Suprapubic skin (tissue), 4 donors: ENCODE measurements at regions not wholly inside any gene's neighbourhood (a gene's known extent, or its start where the extent isn't known, plus 50 kb on each side); places are given as distances from the start of the nearest gene placed in this dataset.

Experiments used
- DNase-seq, 2 donors: peaks; one replicate each; pipeline ENCODE4 v3.0.0-alpha.2; 2019; ENCODE audit warnings: low spot score in 2 of 2
- H3K27ac ChIP-seq: fragments of 200-600 bp; sonication (generic); one replicate; pipeline ENCODE4 v1.5.1; 2019
- H3K27me3 ChIP-seq: fragments of 200-600 bp; sonication (generic); one replicate; pipeline ENCODE4 v1.5.1; 2019
- H3K36me3 ChIP-seq: fragments of 200-600 bp; sonication (generic); one replicate; pipeline ENCODE4 v1.5.1; 2019
- H3K4me1 ChIP-seq: fragments of 200-600 bp; sonication (generic); one replicate; pipeline ENCODE4 v1.5.1; 2019
- H3K4me3 ChIP-seq: fragments of 200-600 bp; sonication (generic); one replicate; pipeline ENCODE4 v1.5.1; 2019; ENCODE audit warnings: mild to moderate bottlenecking
- H3K9me3 ChIP-seq: fragments of 200-600 bp; sonication (generic); one replicate; pipeline ENCODE4 v1.5.1; 2019
- CTCF ChIP-seq, 2 donors: fragments of 200-600 bp in 1 of 2; fragments of 450-650 bp in 1 of 2; sonication (generic) in 1 of 2; IDR thresholded peaks; one replicate each; pipeline ENCODE4 v1.5.1; 2016 to 2019; ENCODE audit warnings: antibody characterized with exemption in 2 of 2, mild to moderate bottlenecking in 1 of 2, moderate library complexity in 1 of 2
- EP300 ChIP-seq: sonication (generic); formaldehyde crosslinking; IDR thresholded peaks from one replicate; pipeline ENCODE4 v1.6.1; 2017; ENCODE audit warnings: antibody characterized with exemption
- POLR2A ChIP-seq, 2 donors: fragments of 450-650 bp; IDR thresholded peaks; one replicate each; pipeline ENCODE4 v1.6.1; 2017; ENCODE audit warnings: antibody characterized with exemption in 2 of 2, mild to moderate bottlenecking in 2 of 2, moderate library complexity in 2 of 2
- POLR2AphosphoS5 ChIP-seq, 3 donors: sonication (generic); formaldehyde crosslinking; IDR thresholded peaks; one replicate each; pipeline ENCODE4 v1.6.1; 2017; ENCODE audit warnings: antibody characterized with exemption in 3 of 3
- WGBS: methylation state at CpG from one replicate; pipeline ENCODE4 v1.1.5; 2018; 5-methylcytosine and 5-hydroxymethylcytosine counted together

- no peaks in the 10 kb centered on the region for H3K36me3 ChIP-seq
- H3K27me3 ChIP-seq, result no peaks in the 10 kb centered on the region
- TF ChIP-seq EP300, result no peak
- TF ChIP-seq POLR2AphosphoS5 (IDR thresholded peaks at IDR 0.05), result no peak
- no peak overlapping the region for H3K4me3 ChIP-seq
- H3K27ac ChIP-seq, result no peak overlapping the region
- no peaks in the 10 kb centered on the region for H3K4me1 ChIP-seq
- DNase-seq, result no peak
- no peaks in the 10 kb centered on the region for H3K9me3 ChIP-seq
These were observed 479.4 kb upstream of the VRK2 start for GRCh38 chr2:57567245-57567644.

DNA sequence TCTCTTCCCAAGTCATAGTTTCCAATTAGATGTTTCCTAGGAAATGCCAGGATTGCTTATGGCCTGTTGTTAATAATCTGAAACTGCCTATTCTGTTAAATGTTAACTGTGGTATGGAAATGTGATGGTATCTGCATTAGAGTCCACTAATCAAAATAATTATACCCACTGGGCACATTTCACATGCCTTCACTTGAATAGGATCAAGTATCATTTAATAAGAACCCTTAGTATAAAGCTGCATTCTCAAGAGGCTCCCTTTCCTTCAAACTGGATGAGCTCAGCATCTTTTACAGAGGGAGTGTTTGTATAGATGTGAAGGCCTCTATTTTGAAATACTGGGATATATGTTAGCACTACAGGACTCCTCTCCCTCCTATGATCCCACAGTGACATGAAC, 477.2 kb upstream of the VRK2 start:
- TF ChIP-seq CTCF (IDR thresholded peaks at IDR 0.05) (no peak), POLR2AphosphoS5 (IDR thresholded peaks at IDR 0.05) (no peak), EP300 (no peak), POLR2A (IDR thresholded peaks at IDR 0.05) (no peak)
- H3K27me3 ChIP-seq, result no peaks in the 10 kb centered on the region
- no peak for DNase-seq
- no peaks in the 10 kb centered on the region for H3K4me1 ChIP-seq
- no peaks in the 10 kb centered on the region for H3K36me3 ChIP-seq
- no peak overlapping the region for H3K27ac ChIP-seq
- no peaks in the 10 kb centered on the region for H3K9me3 ChIP-seq
- H3K4me3 ChIP-seq, result no peak overlapping the region

DNA sequence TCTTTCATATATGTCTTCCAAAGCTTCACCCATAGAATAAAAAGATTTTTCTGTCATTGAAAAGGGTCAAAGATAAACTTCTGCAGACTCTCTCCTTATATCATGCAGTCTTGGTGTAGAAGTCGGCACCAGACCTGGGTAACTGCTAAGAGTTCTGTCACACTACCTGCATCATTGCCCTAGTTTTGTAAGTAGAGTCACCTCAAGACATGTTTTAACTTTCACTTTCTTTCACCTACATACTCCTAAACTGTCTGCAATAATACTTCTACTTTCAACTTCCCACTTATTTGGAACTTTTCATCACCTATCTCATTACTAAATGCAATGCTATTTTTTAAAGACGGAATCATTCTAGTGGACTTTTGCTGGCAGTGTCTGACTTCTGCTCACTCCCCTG, 475.6 kb upstream of the VRK2 start:
- no peak for TF ChIP-seq CTCF (IDR thresholded peaks at IDR 0.05)
- TF ChIP-seq EP300, result no peak
- TF ChIP-seq POLR2A (IDR thresholded peaks at IDR 0.05), result no peak
- TF ChIP-seq POLR2AphosphoS5 (IDR thresholded peaks at IDR 0.05), result no peak
- 81% methylated on average over 2 of the region's 2 CpGs for WGBS

DNA sequence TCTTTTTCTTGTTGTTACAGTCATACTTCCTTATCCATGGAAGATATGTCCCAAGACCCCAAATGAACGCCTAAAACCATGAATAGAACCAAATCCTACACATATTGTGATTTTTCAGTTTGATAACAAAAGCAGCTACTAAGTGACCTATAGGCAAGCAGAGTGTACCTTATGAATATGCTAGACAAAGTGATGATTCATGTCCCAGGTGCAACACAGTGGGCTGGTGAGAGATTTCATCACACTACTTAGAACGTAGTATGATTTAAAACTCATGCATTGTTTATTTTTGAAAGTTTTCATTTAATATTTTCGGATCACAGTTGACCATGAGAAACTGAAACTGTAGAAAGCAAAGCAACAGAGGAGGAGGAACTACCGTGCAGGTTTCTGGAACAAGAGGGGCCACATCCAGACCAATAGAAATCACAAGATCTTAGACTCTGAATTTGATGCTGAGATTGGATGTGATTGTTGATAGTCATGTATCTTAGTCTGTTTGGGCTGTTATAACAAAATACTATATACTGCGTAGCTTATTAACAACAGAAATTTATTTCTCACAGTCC, 470.8 kb upstream of the VRK2 start:
- TF ChIP-seq POLR2A (IDR thresholded peaks at IDR 0.05) (no peak), EP300 (no peak), POLR2AphosphoS5 (IDR thresholded peaks at IDR 0.05) (no peak), CTCF (IDR thresholded peaks at IDR 0.05) (no peak)
- Histone ChIP-seq H3K27ac (no peak overlapping the region), H3K4me1 (no peaks in the 10 kb centered on the region), H3K4me3 (no peak overlapping the region), H3K9me3 (no peaks in the 10 kb centered on the region), H3K27me3 (no peaks in the 10 kb centered on the region), H3K36me3 (no peaks in the 10 kb centered on the region)
- WGBS, result 81% methylated on average over 5 of the region's 5 CpGs
- DNase-seq, result no peak

More for the DNA sequence above, 475.6 kb upstream of the VRK2 start:
- H3K4me3 ChIP-seq, result no peak overlapping the region
- H3K27ac ChIP-seq, result no peak overlapping the region
- no peaks in the 10 kb centered on the region for H3K9me3 ChIP-seq
- no peak for DNase-seq
- H3K4me1 ChIP-seq, result no peaks in the 10 kb centered on the region
- H3K27me3 ChIP-seq, result no peaks in the 10 kb centered on the region
- H3K36me3 ChIP-seq, result no peaks in the 10 kb centered on the region

DNA sequence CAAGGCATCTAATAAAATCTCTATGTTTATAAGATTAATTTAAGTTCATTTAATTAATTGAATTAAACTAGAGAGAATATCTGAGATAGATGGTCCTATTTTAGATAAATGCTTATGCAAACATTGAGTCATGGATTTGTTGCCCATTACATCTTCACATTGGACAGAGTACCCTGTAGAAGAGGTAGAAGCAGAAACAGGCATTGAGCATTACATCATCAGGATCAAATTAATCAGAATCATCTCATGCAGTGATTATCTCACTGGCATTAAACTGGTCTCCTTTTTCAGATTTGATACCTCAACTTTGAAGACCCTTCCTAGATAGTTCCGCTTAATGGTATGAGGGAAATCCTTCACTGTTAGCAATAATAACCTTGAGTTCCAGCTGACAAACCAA, 469.6 kb upstream of the VRK2 start:
- no peaks in the 10 kb centered on the region for H3K36me3 ChIP-seq
- H3K4me3 ChIP-seq, result no peak overlapping the region
- no peak for DNase-seq
- no peaks in the 10 kb centered on the region for H3K9me3 ChIP-seq
- TF ChIP-seq EP300 (no peak), POLR2AphosphoS5 (IDR thresholded peaks at IDR 0.05) (no peak), POLR2A (IDR thresholded peaks at IDR 0.05) (no peak), CTCF (IDR thresholded peaks at IDR 0.05) (no peak)
- no peaks in the 10 kb centered on the region for H3K4me1 ChIP-seq
- no peaks in the 10 kb centered on the region for H3K27me3 ChIP-seq
- WGBS, result 100% methylated on average over 1 of the region's 1 CpG
- H3K27ac ChIP-seq, result no peak overlapping the region

DNA sequence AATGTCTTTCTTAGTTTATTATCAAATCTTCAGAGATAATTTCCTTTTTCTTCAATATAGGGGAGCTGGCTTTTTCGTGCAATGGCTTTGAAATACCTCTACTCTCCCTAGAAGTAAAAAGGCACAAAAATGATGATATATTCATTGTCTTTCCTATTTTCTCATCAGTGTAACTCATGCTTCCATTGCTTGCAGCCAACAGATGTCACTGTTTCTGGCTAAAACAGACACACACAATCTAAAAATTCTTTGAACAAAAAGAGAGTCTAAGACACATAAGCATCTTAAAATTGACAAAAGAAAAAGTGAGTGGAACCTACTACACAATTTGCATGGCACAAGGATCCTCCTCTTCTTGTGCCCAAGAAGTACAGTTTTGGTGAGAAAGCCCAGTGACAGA, 448.7 kb upstream of the VRK2 start:
- H3K4me3 ChIP-seq, result no peak overlapping the region
- H3K27ac ChIP-seq, result no peak overlapping the region
- no peaks in the 10 kb centered on the region for H3K36me3 ChIP-seq
- no peaks in the 10 kb centered on the region for H3K4me1 ChIP-seq
- no peak for DNase-seq
- TF ChIP-seq POLR2A (IDR thresholded peaks at IDR 0.05) (no peak), CTCF (IDR thresholded peaks at IDR 0.05) (no peak), EP300 (no peak), POLR2AphosphoS5 (IDR thresholded peaks at IDR 0.05) (no peak)
- H3K27me3 ChIP-seq, result no peaks in the 10 kb centered on the region
- no peaks in the 10 kb centered on the region for H3K9me3 ChIP-seq
- 79% methylated on average over 1 of the region's 1 CpG for WGBS
